Stimulated activated CD4-positive, alpha-beta T cell treated with anti-CD3 and anti-CD28 coated beads, Interleukin-4, amount 100 ng/mL, for 24 hours (primary cell): ENCODE measurements at regions not wholly inside any gene's neighbourhood (a gene's known extent, or its start where the extent isn't known, plus 50 kb on each side); places are given as distances from the start of the nearest gene placed in this dataset.

Experiments
- DNase-seq: peaks from one replicate; pipeline ENCODE4 v3.0.0-alpha.2; 2020

DNA sequence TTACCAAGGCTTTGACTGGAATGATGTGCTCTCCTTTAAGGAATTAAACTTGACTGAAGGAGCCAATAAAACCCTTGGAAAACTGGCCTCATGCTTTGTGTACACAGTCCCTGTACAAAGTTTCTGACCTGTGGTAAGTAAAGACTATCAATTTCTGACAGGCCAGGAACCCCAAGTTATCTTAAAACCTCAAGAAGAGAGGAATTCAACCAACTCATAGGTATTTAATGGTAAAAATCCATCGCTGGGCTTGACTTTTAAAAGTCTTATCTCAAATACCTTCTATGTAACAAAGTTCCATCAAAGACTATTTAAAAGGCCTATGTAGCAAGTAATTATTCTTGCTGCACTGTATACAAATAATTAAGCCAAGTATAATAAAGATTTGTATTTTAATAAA is 103.7 kb upstream of the TENT5D start:
- no peak for DNase-seq

DNA sequence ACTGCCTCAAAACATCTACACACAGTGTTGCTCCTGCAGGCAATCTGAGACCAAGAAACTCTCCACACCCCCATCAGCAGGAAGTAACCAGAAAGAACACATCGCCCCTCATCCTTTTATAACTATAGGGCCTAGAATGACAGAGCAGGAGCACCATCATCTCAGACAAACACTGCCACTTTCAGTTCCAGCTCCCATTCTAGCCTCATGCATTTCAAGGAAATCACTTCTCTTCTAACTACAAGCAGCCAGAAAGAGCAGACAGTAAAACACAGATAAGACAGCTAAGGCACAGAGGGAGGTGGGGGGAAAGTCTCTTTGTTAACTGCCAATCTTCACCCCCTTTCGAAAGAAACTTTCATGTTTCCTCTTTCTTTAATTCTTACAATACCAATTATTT is 102.6 kb upstream of the TENT5D start:
- DNase-seq: no peak

DNA sequence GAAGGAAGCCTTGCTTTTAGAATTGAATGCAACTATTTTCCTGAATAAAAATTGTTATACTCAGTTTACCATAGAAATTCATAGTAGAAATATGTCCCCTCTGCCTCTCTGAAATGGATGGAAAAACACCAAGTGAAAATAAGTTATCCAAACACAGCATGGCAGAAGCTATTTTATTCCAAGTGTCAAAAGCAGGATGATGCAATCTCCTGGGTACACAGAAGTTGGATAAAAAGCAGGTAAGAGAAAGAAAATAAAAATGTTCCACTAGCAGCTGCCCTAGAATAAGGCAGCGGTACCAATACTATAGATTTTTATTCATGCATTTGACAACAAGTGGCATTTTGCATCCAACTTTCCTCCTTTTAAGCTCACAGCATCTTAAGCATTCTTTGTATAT is 89.0 kb upstream of the TENT5D start:
- no peak for DNase-seq

DNA sequence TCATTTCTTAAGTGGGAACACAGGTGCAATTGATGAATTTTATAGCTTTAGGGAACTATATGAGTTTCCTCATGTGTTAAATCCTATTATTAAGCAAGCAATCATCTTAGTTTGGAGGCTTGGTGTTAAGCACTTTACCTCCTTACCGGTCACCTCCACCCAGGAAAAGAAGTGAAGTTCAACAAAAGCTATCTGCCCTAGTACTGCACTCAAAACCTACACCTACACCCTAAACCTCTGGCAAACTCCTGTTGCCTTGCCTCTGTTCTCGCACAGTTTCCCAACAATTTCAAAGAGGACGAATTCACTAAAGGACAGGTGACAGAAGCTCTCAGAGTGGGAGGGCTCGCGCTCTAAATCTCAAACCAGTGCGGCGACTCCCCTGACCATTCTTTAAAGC is 85.7 kb upstream of the TENT5D start:
- DNase-seq: no peak

DNA sequence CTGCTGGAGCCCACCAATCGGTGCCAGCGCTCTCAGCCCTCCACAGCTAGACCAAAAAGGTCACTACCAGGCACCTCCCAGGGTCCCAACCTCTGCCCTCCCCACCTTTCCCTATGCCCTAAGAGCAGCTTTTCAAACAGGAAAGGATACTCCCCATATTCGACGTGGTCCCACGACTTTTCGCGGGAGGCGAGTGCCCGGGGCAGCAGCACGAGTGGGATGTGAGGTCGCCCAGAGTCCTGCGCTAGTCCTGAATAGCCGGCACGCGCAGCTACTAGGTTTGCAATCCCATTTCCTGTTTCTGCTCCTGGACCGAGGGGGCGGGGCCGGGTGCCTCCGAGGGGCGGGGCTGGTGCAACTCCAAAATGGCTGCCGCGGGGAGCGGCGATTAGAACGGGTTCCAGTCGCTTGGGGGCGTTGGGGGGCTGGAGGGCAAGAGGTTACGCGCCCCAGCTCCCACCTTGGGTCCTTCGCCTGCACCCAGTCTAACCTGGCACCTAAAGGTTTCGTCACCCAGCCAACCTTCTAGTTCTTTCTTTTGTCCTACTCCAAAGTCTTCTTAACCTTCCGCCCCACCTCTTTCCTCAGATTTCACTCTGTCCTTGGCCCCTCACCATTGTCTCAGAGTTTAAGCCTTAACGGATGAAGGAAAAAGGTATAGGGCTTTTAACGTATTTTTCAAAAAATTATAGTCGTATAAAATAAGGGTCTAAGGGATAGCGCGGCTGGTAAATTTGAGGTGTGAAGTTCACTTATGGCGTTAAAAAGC is 85.0 kb upstream of the TENT5D start:
- DNase-seq: peak; percentile 8

DNA sequence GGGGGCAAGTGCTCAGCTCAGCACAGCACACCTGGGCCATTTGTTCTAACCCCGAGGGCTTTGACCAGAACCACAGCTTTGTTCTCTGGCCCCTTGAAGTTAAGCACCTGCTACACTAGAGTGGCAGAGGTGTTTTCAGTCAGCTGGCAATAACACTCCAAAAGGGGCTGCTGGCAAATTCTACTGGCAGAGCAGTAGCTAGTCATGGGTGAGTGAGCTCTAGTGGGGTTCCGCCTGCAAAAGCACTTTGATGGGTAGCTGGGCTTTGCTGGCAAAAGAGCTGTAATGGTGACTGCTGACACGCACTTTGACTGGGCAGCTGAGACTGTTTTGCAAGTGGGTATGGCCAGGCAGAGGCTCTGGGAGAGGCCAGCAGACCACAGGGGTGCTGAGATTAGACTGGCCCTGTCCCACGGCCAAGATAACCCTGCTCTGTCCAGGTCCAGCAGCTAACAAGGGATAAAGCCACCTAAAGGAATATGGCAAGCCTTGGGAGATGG is 65.2 kb upstream of the TENT5D start:
- no peak for DNase-seq
